ENCODE measurements at regions not wholly inside any gene's neighbourhood (a gene's known extent, or its start where the extent isn't known, plus 50 kb on each side); places are given as distances from the start of the nearest gene placed in this dataset.

- no peak for TF ChIP-seq EZH2 (IDR thresholded peaks at IDR 0.05; ENCODE audit: insufficient read depth, poor library complexity, severe bottlenecking)
- TF ChIP-seq EZH2phosphoT487 (IDR thresholded peaks at IDR 0.05; ENCODE audit: insufficient read depth, low read depth): no peak
Measured at GRCh38 chr3:13238687-13239466, 165.6 kb upstream of the IQSEC1 start.
